GM19351 (cell line): ENCODE measurements at regions not wholly inside any gene's neighbourhood (a gene's known extent, or its start where the extent isn't known, plus 50 kb on each side); places are given as distances from the start of the nearest gene placed in this dataset.
"Not testable (repeated sequence)": the region's sequence is repeated elsewhere in the genome, so short reads cannot be mapped to it uniquely, and the experiment has no call there.

Experiments
- ATAC-seq: cut with Tn5 transposase; IDR thresholded peaks from one replicate; pipeline ENCODE4 v1.9.1; 2021; ENCODE audit warnings: mild to moderate bottlenecking, moderate library complexity; ENCODE audit not compliant: unreplicated experiment

DNA sequence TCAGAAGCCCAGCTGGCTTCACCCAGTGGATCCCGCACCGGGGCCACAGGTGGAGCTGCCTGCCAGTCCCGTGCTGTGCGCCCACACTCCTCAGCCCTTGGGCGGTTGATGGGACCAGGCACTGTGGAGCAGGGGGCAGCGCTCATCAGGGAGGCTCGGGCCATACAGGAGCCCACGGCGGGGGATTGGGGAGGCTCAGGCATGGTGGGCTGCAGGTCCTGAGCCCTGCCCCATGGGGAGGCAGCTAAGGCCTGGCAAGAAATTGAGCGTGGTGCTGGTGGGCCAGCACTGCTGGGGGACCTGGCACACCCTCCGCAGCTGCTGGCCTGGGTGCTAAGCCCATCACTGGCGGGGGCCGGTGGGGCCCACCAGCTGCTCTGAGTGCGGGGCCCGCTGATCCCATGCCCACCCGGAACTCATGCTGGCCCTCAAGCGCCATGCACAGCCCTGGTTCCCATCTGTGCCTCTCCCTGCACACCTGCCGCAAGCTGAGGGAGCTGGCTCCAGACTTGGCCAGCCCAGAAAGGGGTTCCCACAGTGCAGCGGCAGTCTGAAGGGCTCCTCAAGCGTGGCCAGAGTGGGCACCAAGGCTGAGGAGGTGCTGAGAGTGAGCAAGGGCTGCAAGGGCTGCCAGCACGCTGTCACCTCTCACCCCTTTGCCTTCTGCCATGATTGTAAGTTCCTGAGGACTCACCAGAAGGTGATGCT lies 705.1 kb downstream of the STPG2 start:
- not testable (repeated sequence) for ATAC-seq

DNA sequence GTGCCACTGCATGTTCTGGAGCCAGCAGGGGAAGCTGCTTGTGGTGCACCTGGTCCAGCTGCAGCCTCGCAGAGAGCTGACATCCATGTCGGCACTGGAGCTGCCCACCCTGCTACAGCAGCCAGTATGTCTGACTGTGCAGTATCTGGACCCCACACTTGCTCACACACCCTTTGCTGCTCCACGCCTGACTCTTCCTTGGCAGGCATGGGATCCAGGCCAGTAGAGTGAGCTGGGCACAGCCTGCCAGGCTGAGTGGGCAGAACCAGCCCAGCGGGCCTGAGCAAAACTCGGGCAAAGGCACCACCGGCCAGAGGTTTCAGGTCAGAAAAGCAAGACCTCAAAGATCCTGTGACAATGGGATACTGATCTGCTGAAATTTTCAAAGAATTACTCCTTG lies 690.1 kb downstream of the STPG2 start:
- ATAC-seq = no peak

DNA sequence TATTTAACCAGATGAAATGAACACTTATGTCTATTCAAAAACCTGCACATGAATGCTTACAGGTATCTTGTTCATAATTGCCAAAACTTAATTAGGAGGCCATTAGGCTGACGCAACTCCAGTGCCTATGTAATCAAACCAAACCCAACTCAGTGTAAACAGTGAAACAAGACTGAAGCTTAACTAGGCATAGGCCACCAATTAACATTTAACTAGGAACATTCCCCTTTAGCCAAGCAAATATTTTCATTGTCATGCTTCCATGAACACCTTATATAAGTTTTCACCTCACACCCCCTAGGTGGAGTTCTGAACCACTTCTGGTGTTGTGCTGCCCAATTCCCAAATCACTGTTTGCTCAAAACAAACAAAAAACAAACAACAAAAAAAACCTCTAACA lies 686.0 kb downstream of the STPG2 start:
- no peak for ATAC-seq

DNA sequence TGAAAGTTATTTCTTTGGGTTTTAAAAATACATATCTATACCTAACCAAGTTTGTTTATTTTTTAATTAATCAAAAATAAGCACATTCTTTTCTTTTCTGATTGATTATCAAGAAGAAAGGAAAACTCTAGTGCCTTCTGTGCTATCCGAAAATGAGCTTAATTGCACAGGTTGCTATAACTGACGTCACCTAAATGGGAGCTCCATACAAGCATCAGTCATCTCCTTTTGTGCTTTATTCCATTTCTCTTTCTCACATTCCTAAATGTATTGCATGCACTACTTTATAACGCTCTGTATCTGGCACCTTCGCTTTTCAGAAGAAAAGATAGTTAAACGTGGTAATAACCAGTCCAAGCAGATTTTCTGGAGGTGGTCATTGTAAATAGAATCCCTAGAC lies 675.0 kb downstream of the STPG2 start:
- no peak for ATAC-seq

DNA sequence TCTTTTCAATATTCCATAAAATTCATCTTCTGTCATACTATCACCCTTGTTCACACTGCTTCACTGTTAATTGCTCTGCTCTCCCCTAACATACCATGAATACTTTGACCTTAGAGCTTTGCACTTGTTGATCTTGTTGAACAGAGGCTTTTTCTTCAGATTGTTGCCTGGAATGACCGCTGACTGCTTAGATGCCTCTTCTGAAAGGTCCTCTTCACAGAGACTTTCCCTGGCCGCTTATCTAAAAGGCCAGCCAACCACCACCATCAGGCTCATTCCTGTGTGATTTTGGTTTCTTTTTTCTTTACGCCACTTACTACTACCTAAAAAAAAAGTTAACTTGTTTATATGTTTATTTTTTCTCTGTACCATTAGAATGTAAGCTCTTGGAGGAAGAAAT lies 667.7 kb downstream of the STPG2 start:
- ATAC-seq = no peak

DNA sequence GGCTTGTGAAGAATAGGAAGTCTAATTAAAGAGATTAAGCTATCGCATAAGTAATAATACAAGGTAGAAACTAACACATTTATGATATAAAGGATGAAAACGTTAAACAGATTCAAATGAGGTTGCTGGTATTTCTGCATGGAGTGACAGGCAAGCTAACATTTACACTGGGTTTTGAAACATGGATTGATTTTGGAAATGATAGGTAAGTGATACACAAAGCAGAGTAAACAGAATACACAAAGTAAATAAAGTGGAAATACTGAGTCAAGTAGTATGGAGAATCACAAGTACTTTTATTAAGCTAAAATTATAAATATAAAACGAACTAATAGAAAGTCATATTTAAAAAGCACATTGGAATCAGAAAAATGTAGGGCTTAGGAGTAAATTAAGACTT lies 665.3 kb downstream of the STPG2 start:
- no peak for ATAC-seq

DNA sequence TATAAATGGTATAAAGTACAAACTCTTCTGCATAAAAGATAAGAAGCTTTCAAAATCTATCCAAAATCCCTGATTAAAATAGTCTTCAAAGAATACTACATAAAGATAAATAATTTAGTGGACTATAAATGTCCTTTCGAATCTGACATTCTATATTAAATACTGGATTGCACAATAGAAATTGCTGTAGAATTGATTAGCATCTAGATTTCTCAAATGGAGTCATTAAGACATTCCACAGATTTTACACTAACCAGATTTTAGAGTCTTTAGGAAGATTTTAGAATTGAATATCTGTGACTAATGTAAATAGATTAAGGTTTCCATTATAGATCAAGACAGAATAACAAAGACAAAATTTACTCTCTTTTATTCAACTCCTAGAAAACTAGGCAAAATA lies 663.9 kb downstream of the STPG2 start:
- no peak for ATAC-seq

DNA sequence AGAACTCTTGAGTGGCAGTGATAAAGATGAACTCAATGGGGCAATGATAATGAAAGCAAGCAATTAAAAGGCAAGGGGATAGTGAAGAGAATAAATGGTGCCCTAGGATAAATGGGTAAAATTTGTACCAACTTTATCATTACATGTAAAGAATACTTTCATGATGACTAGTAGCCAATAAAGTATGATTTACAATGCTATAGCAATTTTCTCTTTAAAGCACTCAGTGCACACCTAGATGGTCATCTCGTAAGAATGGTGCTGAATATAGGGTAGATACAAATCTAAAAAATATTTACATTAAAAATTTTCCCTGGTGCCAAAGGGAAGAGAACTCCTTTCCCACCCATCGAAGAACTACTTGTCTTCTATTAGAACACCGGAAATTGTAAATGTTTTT lies 651.4 kb downstream of the STPG2 start:
- ATAC-seq = no peak

DNA sequence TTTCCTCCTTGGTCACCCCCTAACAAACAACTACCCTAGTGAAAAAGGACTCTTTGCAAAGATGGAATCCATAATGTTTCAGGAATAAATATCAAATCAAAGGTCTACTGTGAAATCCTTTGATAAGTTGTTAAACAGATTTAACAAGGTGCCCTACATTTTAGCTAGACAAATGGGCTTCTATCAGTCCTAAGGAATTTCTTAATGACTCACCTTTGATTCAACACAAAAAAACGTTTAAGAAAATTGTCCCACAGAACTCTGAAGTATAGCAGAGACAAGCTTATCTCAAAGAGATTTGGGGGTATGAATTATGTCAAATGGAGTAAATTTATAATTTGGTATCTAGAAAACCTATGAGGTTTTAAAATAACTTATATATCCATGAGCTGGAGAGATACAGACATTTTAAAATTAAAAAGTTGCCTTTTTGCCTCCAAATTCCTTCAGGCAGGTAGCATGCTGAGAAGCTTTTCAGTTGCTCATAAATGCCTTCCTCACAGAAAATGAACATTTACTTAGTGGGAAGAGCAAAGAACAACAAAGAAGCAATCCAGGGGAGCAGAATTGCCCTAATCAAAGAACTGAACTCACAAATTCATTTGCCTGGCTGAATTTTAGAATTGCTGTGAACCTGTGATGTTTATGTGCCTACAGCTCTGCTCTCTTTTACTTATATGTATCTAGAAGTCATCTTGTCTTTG lies 649.3 kb downstream of the STPG2 start:
- no peak for ATAC-seq

DNA sequence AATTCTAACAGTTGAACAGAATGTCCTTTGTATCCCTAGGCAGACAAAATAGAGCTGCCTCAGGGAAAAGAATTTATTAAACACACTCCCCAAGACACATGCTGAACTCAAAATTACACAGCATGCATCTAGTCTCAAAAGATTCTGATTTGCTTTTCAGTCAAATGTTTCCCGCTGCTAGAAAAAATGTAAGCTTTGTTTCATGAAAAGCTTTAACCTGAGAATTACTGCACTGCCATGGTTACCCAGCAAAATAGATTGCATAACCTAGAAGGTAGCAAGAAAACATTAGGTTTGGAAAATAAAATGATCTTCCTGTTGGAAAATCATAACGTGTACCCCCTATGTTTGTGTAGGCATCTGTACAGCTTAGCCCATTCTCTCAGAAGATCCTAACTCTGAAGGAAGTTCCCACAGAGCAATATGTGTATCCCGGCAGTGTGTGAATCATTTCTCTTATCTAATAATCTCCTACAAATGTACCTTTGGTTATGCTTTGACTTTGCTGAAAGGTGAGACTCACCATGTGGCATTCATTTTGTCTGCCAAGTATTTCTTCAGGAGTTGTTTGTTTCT lies 646.9 kb downstream of the STPG2 start:
- no peak for ATAC-seq

DNA sequence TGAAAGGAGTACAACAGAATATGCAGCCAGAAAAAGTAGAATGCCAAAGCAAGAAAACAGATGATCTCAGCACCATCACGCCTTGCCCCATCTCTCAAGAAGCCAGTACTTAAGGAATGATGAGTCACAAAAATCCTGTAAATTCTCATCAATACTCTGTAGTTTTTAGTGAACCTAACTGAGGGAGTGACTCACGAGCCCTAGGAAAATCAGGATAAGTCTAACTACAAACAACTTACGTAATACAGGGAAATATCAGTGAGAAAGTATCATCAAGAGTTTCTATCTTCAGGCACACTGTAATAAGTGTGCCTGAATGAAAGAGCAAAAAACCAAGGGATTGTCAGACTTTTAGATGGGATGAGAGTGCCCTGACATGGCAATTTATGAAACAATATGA lies 644.4 kb downstream of the STPG2 start:
- ATAC-seq = no peak

DNA sequence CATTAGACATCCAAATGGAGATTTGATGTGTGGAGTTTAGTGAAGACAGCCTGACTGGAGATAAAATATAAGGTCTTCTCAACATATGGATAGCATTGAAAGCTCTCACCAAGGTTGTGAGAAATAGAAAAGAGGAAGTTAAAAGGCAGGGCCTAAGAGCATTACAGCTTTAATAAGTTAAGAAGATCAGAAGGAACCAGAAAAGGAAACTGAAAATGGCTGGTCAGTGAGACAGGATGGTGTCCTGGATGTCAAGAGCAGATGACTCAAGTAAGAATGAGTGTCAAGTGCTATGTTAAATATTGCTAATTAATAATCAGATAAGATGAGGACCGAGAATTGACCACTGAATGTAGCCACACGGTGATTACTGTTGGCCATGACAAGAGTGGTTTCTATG lies 642.9 kb downstream of the STPG2 start:
- ATAC-seq = peak; percentile 97

DNA sequence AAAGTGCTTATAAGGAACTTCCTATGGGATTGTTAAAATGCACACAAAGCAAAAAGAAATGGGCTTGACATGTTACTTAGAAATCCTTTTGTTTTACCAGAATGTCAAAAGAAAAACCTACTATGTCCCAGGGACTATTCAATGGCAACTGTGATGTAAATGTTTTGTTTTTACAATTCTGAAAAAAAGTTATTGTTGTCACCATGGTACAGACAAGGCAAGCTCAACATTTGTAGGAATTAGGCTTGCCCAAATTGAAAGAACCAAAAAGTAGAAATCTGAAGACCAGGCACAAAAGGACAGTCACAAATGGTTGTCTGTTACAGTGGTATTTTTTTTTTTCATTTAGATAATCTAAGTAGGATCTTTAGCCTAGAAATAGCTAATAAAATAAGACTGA lies 638.6 kb downstream of the STPG2 start:
- no peak for ATAC-seq

DNA sequence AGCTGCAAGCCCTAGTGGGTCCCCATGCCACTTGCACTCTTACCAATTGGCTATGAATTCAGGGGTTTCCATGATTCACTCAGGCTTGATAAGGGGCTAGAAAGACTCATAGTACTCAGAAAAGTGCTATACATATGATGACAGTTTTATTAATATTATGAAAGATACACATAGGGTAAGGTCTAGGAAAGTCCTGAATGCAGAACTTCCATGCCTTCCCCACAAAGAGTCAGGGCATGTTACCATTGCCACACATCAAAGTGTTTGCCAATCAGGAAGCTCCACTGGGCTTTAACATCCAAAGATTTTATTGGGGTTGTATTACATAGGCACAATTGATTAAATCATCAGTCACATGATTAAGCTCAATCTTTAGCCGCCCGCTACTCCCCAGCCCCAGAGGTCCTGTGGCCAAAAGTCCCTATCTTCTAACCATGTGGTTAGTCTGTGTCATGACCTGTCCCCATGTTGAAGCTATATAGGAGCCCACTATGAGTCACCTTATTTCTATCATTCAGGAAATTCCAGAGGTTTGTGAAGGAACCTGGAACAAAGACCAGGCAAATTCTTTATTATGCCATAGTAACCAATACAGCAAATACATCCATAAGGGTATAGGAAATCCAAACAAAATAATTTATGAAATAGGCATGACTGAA lies 635.6 kb downstream of the STPG2 start:
- no peak for ATAC-seq
